ENCODE measurements at regions not wholly inside any gene's neighbourhood (a gene's known extent, or its start where the extent isn't known, plus 50 kb on each side); places are given as distances from the start of the nearest gene placed in this dataset.

DNA sequence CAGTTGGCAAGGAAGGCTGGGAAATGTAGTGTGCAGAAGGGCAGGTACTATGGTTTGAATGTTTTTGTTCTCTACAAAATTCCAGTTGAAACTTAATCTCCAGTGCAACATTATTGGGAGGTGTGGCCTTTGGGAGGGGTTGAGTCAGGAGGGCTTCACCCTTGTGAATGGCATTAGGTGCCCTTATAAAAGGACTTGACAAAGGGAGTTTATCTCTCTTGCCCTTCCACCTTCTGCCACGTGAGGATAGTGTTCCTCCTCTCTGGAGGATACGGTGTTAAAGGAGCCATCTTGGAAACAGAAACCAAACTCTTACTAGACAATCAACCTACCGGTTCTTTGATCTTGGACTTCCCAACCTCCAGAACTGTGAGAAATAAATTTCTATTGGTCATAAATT lies 82.2 kb upstream of the LRFN2 start:
- H3K4me1 ChIP-seq (ENCODE audit: control insufficient read depth, extremely low read depth, insufficient read depth, low read length) = no peaks in the 10 kb centered on the region

DNA sequence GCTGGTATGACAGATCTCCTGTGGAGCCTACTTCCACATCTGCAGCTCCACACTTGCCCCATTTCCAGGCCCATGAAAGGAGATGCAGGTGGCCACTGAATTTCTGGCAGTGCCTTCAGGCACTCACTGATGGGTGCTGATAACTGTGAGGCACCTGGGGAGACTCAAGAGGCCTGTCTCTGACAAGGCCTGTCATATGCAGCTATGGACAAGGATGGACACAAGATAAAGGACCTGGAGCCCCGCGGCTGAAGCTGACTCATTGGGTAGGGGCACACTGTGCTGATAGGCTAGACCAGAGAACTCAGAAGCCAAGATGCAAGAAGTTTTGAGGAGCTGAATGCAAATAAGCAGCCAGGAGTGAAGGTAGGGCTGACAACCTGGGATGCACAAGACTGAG lies 81.0 kb upstream of the LRFN2 start:
- no peak for FAIRE-seq

More for the DNA sequence above, 82.2 kb upstream of the LRFN2 start:
- no peaks in the 10 kb centered on the region for H3K9me1 ChIP-seq (ENCODE audit: control insufficient read depth, extremely low read depth, insufficient read depth, low read length)
- H3K4me3 ChIP-seq (ENCODE audit: control insufficient read depth in 2 of 3, extremely low read depth in 1 of 3, insufficient read depth in 2 of 3, low read depth in 1 of 3, low read length in 3 of 3) = no peak overlapping the region
- H2AFZ ChIP-seq (ENCODE audit: control insufficient read depth, low read length) = no peak overlapping the region
- no peak overlapping the region for H3K4me2 ChIP-seq (ENCODE audit: control insufficient read depth, extremely low read depth, insufficient read depth, low read depth, low read length)
- H3K27ac ChIP-seq (ENCODE audit: control insufficient read depth, insufficient read depth, low read length) = no peak overlapping the region
- peaks cover 2% of the 10 kb centered on the region for H3K9me3 ChIP-seq (ENCODE audit: control insufficient read depth, low read depth, low read length)
- no peaks in the 10 kb centered on the region for H3K27me3 ChIP-seq (ENCODE audit: control insufficient read depth, extremely low read depth, insufficient read depth, low read length)
- H3K36me3 ChIP-seq (ENCODE audit: control insufficient read depth in 2 of 2, extremely low read depth in 1 of 2, insufficient read depth in 2 of 2, low read length in 2 of 2) = no peaks in the 10 kb centered on the region
- FAIRE-seq (no peak), DNase-seq (ENCODE audit: low read depth, low spot score) (no peak)
- no peak overlapping the region for H3K9ac ChIP-seq (ENCODE audit: control insufficient read depth, extremely low read depth, insufficient read depth, low read length)
- H3K79me2 ChIP-seq (ENCODE audit: control insufficient read depth, insufficient read depth, low read length) = no peaks in the 10 kb centered on the region
- dilution Hi-C loops (cut with MboI; ENCODE audit: extremely low pct_ligation_motif_present, low sequenced_read_pairs) = no loop called here
- no peaks in the 10 kb centered on the region for H4K20me1 ChIP-seq (ENCODE audit: control insufficient read depth, extremely low read depth, insufficient read depth, low read length)
- TF ChIP-seq, protein P1, sequence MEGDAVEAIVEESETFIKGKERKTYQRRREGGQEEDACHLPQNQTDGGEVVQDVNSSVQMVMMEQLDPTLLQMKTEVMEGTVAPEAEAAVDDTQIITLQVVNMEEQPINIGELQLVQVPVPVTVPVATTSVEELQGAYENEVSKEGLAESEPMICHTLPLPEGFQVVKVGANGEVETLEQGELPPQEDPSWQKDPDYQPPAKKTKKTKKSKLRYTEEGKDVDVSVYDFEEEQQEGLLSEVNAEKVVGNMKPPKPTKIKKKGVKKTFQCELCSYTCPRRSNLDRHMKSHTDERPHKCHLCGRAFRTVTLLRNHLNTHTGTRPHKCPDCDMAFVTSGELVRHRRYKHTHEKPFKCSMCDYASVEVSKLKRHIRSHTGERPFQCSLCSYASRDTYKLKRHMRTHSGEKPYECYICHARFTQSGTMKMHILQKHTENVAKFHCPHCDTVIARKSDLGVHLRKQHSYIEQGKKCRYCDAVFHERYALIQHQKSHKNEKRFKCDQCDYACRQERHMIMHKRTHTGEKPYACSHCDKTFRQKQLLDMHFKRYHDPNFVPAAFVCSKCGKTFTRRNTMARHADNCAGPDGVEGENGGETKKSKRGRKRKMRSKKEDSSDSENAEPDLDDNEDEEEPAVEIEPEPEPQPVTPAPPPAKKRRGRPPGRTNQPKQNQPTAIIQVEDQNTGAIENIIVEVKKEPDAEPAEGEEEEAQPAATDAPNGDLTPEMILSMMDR (optimal IDR thresholded peaks at IDR 0.05 in 1 of 3, IDR thresholded peaks at IDR 0.05 in 1 of 3, conservative IDR thresholded peaks at IDR 0.05 in 1 of 3; ENCODE audit: extremely low read depth in 1 of 3, insufficient read depth in 2 of 3, low read length in 3 of 3) = no peak
- TF ChIP-seq EZH2 (IDR thresholded peaks at IDR 0.05; ENCODE audit: low read length) = no peak

More for the DNA sequence above, 81.0 kb upstream of the LRFN2 start:
- Histone ChIP-seq H3K4me1 (ENCODE audit: control insufficient read depth, extremely low read depth, insufficient read depth, low read length) (no peaks in the 10 kb centered on the region), H4K20me1 (ENCODE audit: control insufficient read depth, extremely low read depth, insufficient read depth, low read length) (no peaks in the 10 kb centered on the region), H3K36me3 (ENCODE audit: control insufficient read depth in 2 of 2, extremely low read depth in 1 of 2, insufficient read depth in 2 of 2, low read length in 2 of 2) (no peaks in the 10 kb centered on the region), H3K27me3 (ENCODE audit: control insufficient read depth, extremely low read depth, insufficient read depth, low read length) (no peaks in the 10 kb centered on the region), H3K4me2 (ENCODE audit: control insufficient read depth, extremely low read depth, insufficient read depth, low read depth, low read length) (no peak overlapping the region), H3K4me3 (ENCODE audit: control insufficient read depth in 2 of 3, extremely low read depth in 1 of 3, insufficient read depth in 2 of 3, low read depth in 1 of 3, low read length in 3 of 3) (no peak overlapping the region), H3K9ac (ENCODE audit: control insufficient read depth, extremely low read depth, insufficient read depth, low read length) (no peak overlapping the region), H3K9me1 (ENCODE audit: control insufficient read depth, extremely low read depth, insufficient read depth, low read length) (no peaks in the 10 kb centered on the region), H3K27ac (ENCODE audit: control insufficient read depth, insufficient read depth, low read length) (no peak overlapping the region), H3K79me2 (ENCODE audit: control insufficient read depth, insufficient read depth, low read length) (no peaks in the 10 kb centered on the region), H2AFZ (ENCODE audit: control insufficient read depth, low read length) (no peak overlapping the region), H3K9me3 (ENCODE audit: control insufficient read depth, low read depth, low read length) (peaks cover 2% of the 10 kb centered on the region)
- dilution Hi-C loops (cut with MboI; ENCODE audit: extremely low pct_ligation_motif_present, low sequenced_read_pairs) = no loop called here
- TF ChIP-seq, protein P1 (optimal IDR thresholded peaks at IDR 0.05 in 1 of 3, IDR thresholded peaks at IDR 0.05 in 1 of 3, conservative IDR thresholded peaks at IDR 0.05 in 1 of 3; ENCODE audit: extremely low read depth in 1 of 3, insufficient read depth in 2 of 3, low read length in 3 of 3) = no peak
- no peak for TF ChIP-seq EZH2 (IDR thresholded peaks at IDR 0.05; ENCODE audit: low read length)
- DNase-seq (ENCODE audit: low read depth, low spot score) = no peak
